ENCODE measurements at regions not wholly inside any gene's neighbourhood (a gene's known extent, or its start where the extent isn't known, plus 50 kb on each side); places are given as distances from the start of the nearest gene placed in this dataset.

- no peaks in the 10 kb centered on the region for H3K36me3 ChIP-seq (ENCODE audit: low read depth)
- BruUV-seq (replicated peaks) = no TSS peak
- CTCF ChIA-PET = no interaction called here
- no peaks in the 10 kb centered on the region for H3F3A ChIP-seq (ENCODE audit: insufficient read depth, low read depth)
- TF ChIP-seq EZH2 (IDR thresholded peaks at IDR 0.05; ENCODE audit: low read depth) (no peak), CTCF (conservative IDR thresholded peaks at IDR 0.05) (no peak)
- H3K4me3 ChIP-seq = no peak overlapping the region
- 0 out of 2 replicates have a peak, but pooled peaks cover 3% of the 10 kb centered on the region for H3K9me3 ChIP-seq (ENCODE audit: insufficient read depth, low read depth)
- DNase-seq = no peak
- no peaks in the 10 kb centered on the region for H3K79me2 ChIP-seq (ENCODE audit: low read depth)
- no peaks in the 10 kb centered on the region for H3K4me1 ChIP-seq (replicated peaks; ENCODE audit: insufficient read depth)
- H3K9me2 ChIP-seq (ENCODE audit: insufficient read depth) = no peaks in the 10 kb centered on the region
- H3K27ac ChIP-seq = no peak overlapping the region
- POLR2A ChIA-PET (ENCODE audit: unreplicated experiment) = no interaction called here
- intact Hi-C loops (cut with micrococcal nuclease; ENCODE audit: unreplicated experiment) = no loop called here
- H3K4me2 ChIP-seq = no peak overlapping the region
- no peaks in the 10 kb centered on the region for H3K27me3 ChIP-seq (ENCODE audit: insufficient read depth, low read depth)
- H2AFZ ChIP-seq = no peak overlapping the region
- H4K20me1 ChIP-seq (ENCODE audit: insufficient read depth) = no peaks in the 10 kb centered on the region
Measured at GRCh38 chr1:87173231-87173630, 155.4 kb upstream of the LMO4 start.

DNA sequence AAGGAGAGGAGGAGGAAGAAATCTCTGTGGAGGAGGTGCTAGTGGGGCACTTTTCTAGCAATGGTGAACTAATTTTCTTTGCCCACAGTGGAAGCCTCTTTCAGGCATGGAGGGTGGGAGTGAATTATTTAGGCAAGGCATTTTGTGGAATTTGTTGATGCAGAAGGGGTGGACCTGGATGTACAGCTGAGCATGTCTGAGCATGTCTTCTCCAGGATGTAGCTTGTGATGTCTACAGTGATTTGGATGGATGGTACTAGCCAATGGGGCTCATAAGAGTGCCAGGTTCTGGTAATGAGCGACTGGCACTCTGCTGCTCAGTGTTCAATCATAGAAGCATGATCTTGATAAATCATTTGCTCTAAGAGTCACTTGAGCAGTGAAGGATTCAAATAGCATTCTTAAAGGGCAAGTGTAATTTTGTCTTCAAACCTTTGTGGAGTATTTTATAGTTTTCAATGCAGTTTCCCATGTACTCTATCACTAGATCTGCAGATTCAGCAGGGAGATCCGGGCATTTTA is 153.9 kb upstream of the LMO4 start:
- no peak overlapping the region for H3K27ac ChIP-seq
- H3K4me1 ChIP-seq (replicated peaks; ENCODE audit: insufficient read depth) = no peaks in the 10 kb centered on the region
- ChIA-PET CTCF (no interaction called here), POLR2A (ENCODE audit: unreplicated experiment) (no interaction called here)
- H3K36me3 ChIP-seq (ENCODE audit: low read depth) = no peaks in the 10 kb centered on the region
- H3K27me3 ChIP-seq (ENCODE audit: insufficient read depth, low read depth) = no peaks in the 10 kb centered on the region
- H3K4me3 ChIP-seq = no peak overlapping the region
- intact Hi-C loops (cut with micrococcal nuclease; ENCODE audit: unreplicated experiment) = no loop called here
- H3K9me2 ChIP-seq (ENCODE audit: insufficient read depth) = no peaks in the 10 kb centered on the region
- H3K4me2 ChIP-seq = no peak overlapping the region
- no TSS peak for BruUV-seq (replicated peaks)
- H3K9me3 ChIP-seq (ENCODE audit: insufficient read depth, low read depth) = 0 out of 2 replicates have a peak, but pooled peaks cover 3% of the 10 kb centered on the region
- H2AFZ ChIP-seq = no peak overlapping the region
- no peaks in the 10 kb centered on the region for H3F3A ChIP-seq (ENCODE audit: insufficient read depth, low read depth)
- DNase-seq = no peak
- no peaks in the 10 kb centered on the region for H4K20me1 ChIP-seq (ENCODE audit: insufficient read depth)
- no peaks in the 10 kb centered on the region for H3K79me2 ChIP-seq (ENCODE audit: low read depth)
- TF ChIP-seq EZH2 (IDR thresholded peaks at IDR 0.05; ENCODE audit: low read depth) = no peak
- no peak for TF ChIP-seq CTCF (conservative IDR thresholded peaks at IDR 0.05)

DNA sequence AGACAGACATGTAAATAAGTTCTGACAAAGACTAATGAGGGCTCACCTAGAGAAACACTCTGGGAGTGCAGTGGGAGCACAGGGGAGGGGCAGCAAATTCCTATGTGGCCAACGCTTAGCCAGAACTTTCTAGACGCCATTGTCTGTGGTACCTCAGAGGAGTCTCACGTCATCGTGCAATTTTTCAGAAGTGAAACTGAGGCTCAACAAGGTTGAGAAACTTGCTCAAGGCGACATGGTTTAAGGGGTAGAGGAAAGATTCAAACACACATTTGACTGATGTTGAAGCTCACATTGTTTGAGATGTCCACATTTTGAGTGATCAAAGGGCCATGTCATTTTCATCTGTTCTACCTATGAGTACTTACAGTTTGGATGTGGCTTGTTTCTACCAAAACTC is 152.6 kb upstream of the LMO4 start:
- ChIA-PET CTCF (no interaction called here), POLR2A (ENCODE audit: unreplicated experiment) (no interaction called here)
- no peak overlapping the region for H3K27ac ChIP-seq
- no peaks in the 10 kb centered on the region for H3K27me3 ChIP-seq (ENCODE audit: insufficient read depth, low read depth)
- BruUV-seq (replicated peaks) = no TSS peak
- no peaks in the 10 kb centered on the region for H3K36me3 ChIP-seq (ENCODE audit: low read depth)
- H3K79me2 ChIP-seq (ENCODE audit: low read depth) = no peaks in the 10 kb centered on the region
- no peaks in the 10 kb centered on the region for H3K9me2 ChIP-seq (ENCODE audit: insufficient read depth)
- H3K4me1 ChIP-seq (replicated peaks; ENCODE audit: insufficient read depth) = no peaks in the 10 kb centered on the region
- 0 out of 2 replicates have a peak, but pooled peaks cover 3% of the 10 kb centered on the region for H3K9me3 ChIP-seq (ENCODE audit: insufficient read depth, low read depth)
- H4K20me1 ChIP-seq (ENCODE audit: insufficient read depth) = no peaks in the 10 kb centered on the region
- no peak overlapping the region for H3K4me3 ChIP-seq
- H3K4me2 ChIP-seq = no peak overlapping the region
- no peak for TF ChIP-seq CTCF (conservative IDR thresholded peaks at IDR 0.05)
- DNase-seq = no peak
- no peak overlapping the region; the same call in 1 of the 2 replicates for H2AFZ ChIP-seq
- intact Hi-C loops (cut with micrococcal nuclease; ENCODE audit: unreplicated experiment) = no loop called here
- no peaks in the 10 kb centered on the region for H3F3A ChIP-seq (ENCODE audit: insufficient read depth, low read depth)
